Liver (tissue), 8 donors: ENCODE measurements at regions not wholly inside any gene's neighbourhood (a gene's known extent, or its start where the extent isn't known, plus 50 kb on each side); places are given as distances from the start of the nearest gene placed in this dataset.

ENCODE experiments used
- DNase-seq: peaks from one replicate; pipeline ENCODE4 v3.0.0-alpha.2; 2017; ENCODE audit warnings: low spot score
- H3K27ac ChIP-seq, 2 donors: one replicate each; pipeline ENCODE4 v1.7.0; 2013; ENCODE audit warnings: inconsistent platforms in 2 of 2, low read length in 2 of 2, control low read depth in 1 of 2, low read depth in 1 of 2, mild to moderate bottlenecking in 1 of 2
- H3K27me3 ChIP-seq, 4 donors: one replicate each; pipeline versions ENCODE4 v1.6.1 to v1.7.0; 2013; ENCODE audit warnings: low read length in 3 of 4, inconsistent platforms in 1 of 4, mild to moderate bottlenecking in 1 of 4, moderate library complexity in 1 of 4; ENCODE audit not compliant: control insufficient read depth in 4 of 4, insufficient read depth in 4 of 4
- H3K36me3 ChIP-seq, 4 donors: one replicate each; pipeline versions ENCODE4 v1.6.1 to v1.7.0; 2013; ENCODE audit warnings: low read length in 3 of 4, mild to moderate bottlenecking in 3 of 4, low read depth in 1 of 4, moderate library complexity in 1 of 4; ENCODE audit not compliant: control insufficient read depth in 4 of 4, insufficient read depth in 3 of 4
- H3K4me1 ChIP-seq, 4 donors: one replicate each; pipeline versions ENCODE4 v1.6.1 to v1.7.0; 2013; ENCODE audit warnings: low read length in 3 of 4, mild to moderate bottlenecking in 3 of 4, moderate library complexity in 1 of 4; ENCODE audit not compliant: control insufficient read depth in 4 of 4, insufficient read depth in 4 of 4
- H3K4me3 ChIP-seq, 3 donors: one replicate each; pipeline versions ENCODE4 v1.6.1 to v1.7.0; 2013; ENCODE audit warnings: low read length in 3 of 3, control low read depth in 1 of 3, low read depth in 1 of 3, mild to moderate bottlenecking in 1 of 3
- H3K9ac ChIP-seq, 2 donors: one replicate each; pipeline ENCODE4 v1.7.0; 2013; ENCODE audit warnings: low read length in 2 of 2, mild to moderate bottlenecking in 2 of 2, moderate library complexity in 2 of 2, control low read depth in 1 of 2, low read depth in 1 of 2
- H3K9me3 ChIP-seq, 4 donors: one replicate each; pipeline versions ENCODE4 v1.6.1 to v1.7.0; 2013; ENCODE audit warnings: low read length in 3 of 4; ENCODE audit not compliant: control insufficient read depth in 4 of 4
- ATF3 ChIP-seq: IDR thresholded peaks from 2 replicates; pipeline ENCODE4 v1.6.1; 2016; ENCODE audit warnings: antibody characterized with exemption
- FOXA2 ChIP-seq: IDR thresholded peaks from 2 replicates; pipeline ENCODE4 v1.6.1; 2016; ENCODE audit warnings: antibody characterized with exemption
- GABPA ChIP-seq, 2 donors: IDR thresholded peaks in 1 of 2; conservative IDR thresholded peaks in 1 of 2; 2 replicates each; pipeline ENCODE4 v1.6.1; 2016; ENCODE audit warnings: antibody characterized with exemption in 2 of 2, mild to moderate bottlenecking in 1 of 2, moderate library complexity in 1 of 2
- HNF4A ChIP-seq, 2 donors: conservative IDR thresholded peaks; 2 replicates each; pipeline ENCODE4 v1.6.1; 2016; ENCODE audit warnings: antibody characterized with exemption in 2 of 2, mild to moderate bottlenecking in 2 of 2
- HNF4G ChIP-seq: IDR thresholded peaks from 2 replicates; pipeline ENCODE4 v1.6.1; 2016; ENCODE audit warnings: antibody characterized with exemption
- JUND ChIP-seq, 2 donors: IDR thresholded peaks; 2 replicates each; pipeline ENCODE4 v1.6.1; 2016; ENCODE audit warnings: antibody characterized with exemption in 2 of 2
- MAX ChIP-seq: IDR thresholded peaks from 2 replicates; pipeline ENCODE4 v1.6.1; 2016; ENCODE audit warnings: antibody characterized with exemption
- NR2F2 ChIP-seq: IDR thresholded peaks from 2 replicates; pipeline ENCODE4 v1.6.1; 2016; ENCODE audit warnings: antibody characterized with exemption
- RAD21 ChIP-seq, 2 donors: IDR thresholded peaks; 2 replicates each; pipeline ENCODE4 v1.6.1; 2016; ENCODE audit warnings: antibody characterized with exemption in 2 of 2, mild to moderate bottlenecking in 2 of 2
- SP1 ChIP-seq: IDR thresholded peaks from 2 replicates; pipeline ENCODE4 v1.6.1; 2018; ENCODE audit warnings: antibody characterized with exemption, mild to moderate bottlenecking
- TAF1 ChIP-seq: conservative IDR thresholded peaks from 2 replicates; pipeline ENCODE4 v1.6.1; 2016; ENCODE audit warnings: antibody characterized with exemption, mild to moderate bottlenecking
- YY1 ChIP-seq: IDR thresholded peaks from 2 replicates; pipeline ENCODE4 v1.6.1; 2016; ENCODE audit warnings: antibody characterized with exemption, mild to moderate bottlenecking
- ZBTB33 ChIP-seq: IDR thresholded peaks from 2 replicates; pipeline ENCODE4 v1.6.1; 2016; ENCODE audit warnings: antibody characterized with exemption
- WGBS: extraction: QIAGEN DNeasy Blood & Tissue Kit; methylation state at CpG from one replicate; pipeline ENCODE4 v1.1.7; 2013; 5-methylcytosine and 5-hydroxymethylcytosine counted together
- TF ChIP-seq, protein P1 (sequence below): fragments of 150-350 bp; IDR thresholded peaks from 2 replicates; pipeline ENCODE4 v1.5.1; 2017; ENCODE audit warnings: improper control_type of control experiment, low read depth, low read length; ENCODE audit not compliant: missing input control
- donor health status: healthy.
- donor health status: healthy.
- donor health status: healthy.
- donor health status: healthy.
- donor health status: healthy.

DNA sequence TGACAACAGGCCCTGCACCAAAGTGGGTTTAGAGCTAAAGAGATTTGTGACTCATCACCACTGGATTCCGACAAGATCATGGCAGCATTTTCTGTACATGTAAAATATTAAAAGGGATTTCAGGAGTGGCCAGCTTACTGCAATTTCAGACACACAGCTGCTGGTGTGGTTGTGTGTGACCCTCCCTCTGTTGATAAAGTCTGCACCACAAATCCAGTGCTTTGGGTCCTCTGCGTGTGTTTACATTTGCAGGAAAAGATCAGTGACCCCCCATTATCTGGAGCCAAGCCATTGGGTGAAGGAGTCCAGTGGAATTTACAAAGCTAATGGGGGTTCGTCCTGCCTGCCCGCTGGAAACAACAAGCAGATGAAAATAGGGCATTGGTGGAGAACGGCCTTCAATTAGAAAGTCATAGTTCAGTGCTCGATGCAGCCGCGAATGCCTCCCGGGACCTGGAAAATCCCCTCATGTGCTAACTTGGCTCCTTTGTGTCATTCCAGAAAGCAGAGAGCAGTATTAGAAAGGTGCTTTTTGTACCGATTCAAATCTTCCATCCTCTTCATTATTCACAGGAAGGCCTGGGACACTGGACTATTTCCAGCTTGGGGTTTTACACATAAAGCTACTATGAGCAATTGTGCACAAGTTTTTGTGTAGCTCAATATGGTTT is 188.5 kb upstream of the TMEM132C start:
- Histone ChIP-seq H3K9me3 (peaks cover 0 to 3% (median 0%) of the 10 kb centered on the region in 4 donors), H3K9ac (no peak overlapping the region), H3K4me3 (no peak overlapping the region), H3K36me3 (no peaks in the 10 kb centered on the region), H3K27ac (no peak overlapping the region), H3K4me1 (no peaks in the 10 kb centered on the region), H3K27me3 (no peaks in the 10 kb centered on the region)
- TF ChIP-seq HNF4G (no peak), SP1 (no peak), RAD21 (IDR thresholded peaks at IDR 0.05) (no peak), FOXA2 (no peak), ZBTB33 (no peak), YY1 (no peak), GABPA (IDR thresholded peaks at IDR 0.05 in 1 of 2, conservative IDR thresholded peaks at IDR 0.05 in 1 of 2) (no peak), MAX (no peak)
- TF ChIP-seq, protein P1, sequence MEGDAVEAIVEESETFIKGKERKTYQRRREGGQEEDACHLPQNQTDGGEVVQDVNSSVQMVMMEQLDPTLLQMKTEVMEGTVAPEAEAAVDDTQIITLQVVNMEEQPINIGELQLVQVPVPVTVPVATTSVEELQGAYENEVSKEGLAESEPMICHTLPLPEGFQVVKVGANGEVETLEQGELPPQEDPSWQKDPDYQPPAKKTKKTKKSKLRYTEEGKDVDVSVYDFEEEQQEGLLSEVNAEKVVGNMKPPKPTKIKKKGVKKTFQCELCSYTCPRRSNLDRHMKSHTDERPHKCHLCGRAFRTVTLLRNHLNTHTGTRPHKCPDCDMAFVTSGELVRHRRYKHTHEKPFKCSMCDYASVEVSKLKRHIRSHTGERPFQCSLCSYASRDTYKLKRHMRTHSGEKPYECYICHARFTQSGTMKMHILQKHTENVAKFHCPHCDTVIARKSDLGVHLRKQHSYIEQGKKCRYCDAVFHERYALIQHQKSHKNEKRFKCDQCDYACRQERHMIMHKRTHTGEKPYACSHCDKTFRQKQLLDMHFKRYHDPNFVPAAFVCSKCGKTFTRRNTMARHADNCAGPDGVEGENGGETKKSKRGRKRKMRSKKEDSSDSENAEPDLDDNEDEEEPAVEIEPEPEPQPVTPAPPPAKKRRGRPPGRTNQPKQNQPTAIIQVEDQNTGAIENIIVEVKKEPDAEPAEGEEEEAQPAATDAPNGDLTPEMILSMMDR, result no peak
- no peak for DNase-seq
- 57% methylated on average over 10 of the region's 10 CpGs for WGBS

DNA sequence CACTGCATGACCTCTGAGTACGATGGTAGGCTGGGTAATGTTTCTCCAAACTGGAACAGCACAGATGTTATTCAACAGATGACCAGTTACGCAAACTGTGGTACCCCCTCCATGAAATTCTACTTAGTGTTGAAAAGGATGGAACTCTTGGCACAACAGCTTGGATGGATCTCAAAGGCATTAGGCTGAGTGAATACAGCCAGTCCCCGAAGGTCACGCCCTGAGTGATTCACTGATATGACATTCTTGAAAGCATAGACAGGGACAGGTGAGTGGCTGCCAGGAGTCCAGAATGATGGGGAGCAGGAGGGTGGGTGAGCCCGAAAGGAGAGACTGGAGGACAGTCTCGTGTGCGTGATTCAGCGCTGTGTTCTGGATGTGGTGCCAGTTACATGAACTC is 187.5 kb upstream of the TMEM132C start:
- TF ChIP-seq JUND (IDR thresholded peaks at IDR 0.05), result no peak
- no peak for TF ChIP-seq HNF4G
- no peak for TF ChIP-seq MAX
- Histone ChIP-seq H3K27me3 (no peaks in the 10 kb centered on the region), H3K27ac (no peak overlapping the region), H3K4me3 (no peak overlapping the region), H3K36me3 (no peaks in the 10 kb centered on the region), H3K9ac (no peak overlapping the region), H3K9me3 (peaks cover 0 to 3% (median 0%) of the 10 kb centered on the region in 4 donors), H3K4me1 (no peaks in the 10 kb centered on the region)
- 84% methylated on average over 8 of the region's 8 CpGs for WGBS
- no peak for DNase-seq

DNA sequence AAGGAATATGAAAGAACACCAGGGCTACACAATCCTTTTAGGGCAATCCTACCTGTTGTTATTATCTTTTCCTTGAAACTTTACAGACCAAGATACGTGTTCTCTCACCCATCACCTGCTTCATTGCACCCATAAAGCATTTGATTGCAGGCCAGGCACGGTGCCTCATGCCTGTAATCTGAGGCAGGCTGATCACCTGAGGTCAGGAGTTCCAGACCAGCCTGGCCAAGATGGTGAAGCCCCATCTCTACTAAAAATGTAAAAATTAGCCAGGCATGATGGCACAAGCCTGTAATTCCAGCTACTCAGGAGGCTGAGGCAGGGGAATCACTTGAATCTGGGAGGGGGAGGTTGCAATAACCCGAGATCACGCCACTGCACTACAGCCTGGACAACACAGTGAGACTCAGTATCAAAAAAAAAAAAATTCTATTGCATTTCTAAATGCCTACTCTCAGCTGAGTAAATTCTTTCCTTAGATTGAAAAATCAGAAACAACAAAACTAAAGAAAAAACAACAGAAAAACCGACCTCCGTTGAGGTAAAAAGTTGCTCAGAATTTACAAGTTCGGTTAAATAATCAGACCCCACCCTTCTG is 183.7 kb upstream of the TMEM132C start:
- no peak for TF ChIP-seq YY1
- TF ChIP-seq ATF3, result no peak
- no peak for TF ChIP-seq TAF1
- TF ChIP-seq, protein P1, result no peak
- TF ChIP-seq JUND (IDR thresholded peaks at IDR 0.05), result no peak
- no peak for TF ChIP-seq HNF4A (conservative IDR thresholded peaks at IDR 0.05)
- no peak for TF ChIP-seq NR2F2
- Histone ChIP-seq H3K9ac (no peak overlapping the region), H3K27me3 (no peaks in the 10 kb centered on the region), H3K27ac (no peak overlapping the region), H3K9me3 (no peaks in the 10 kb centered on the region), H3K4me3 (no peak overlapping the region), H3K36me3 (no peaks in the 10 kb centered on the region), H3K4me1 (no peaks in the 10 kb centered on the region)
- 87% methylated on average over 7 of the region's 7 CpGs for WGBS
- DNase-seq, result no peak
